Mammary epithelial cell (primary cell): ENCODE measurements at regions not wholly inside any gene's neighbourhood (a gene's known extent, or its start where the extent isn't known, plus 50 kb on each side); places are given as distances from the start of the nearest gene placed in this dataset.

Experiments used
- CTCF ChIP-seq, 2 donors: IDR thresholded peaks in 1 of 2; conservative IDR thresholded peaks in 1 of 2; 2 replicates each; pipeline ENCODE4 v1.5.1; 2011 to 2012; ENCODE audit warnings: inconsistent platforms in 2 of 2, low read length in 2 of 2, mild to moderate bottlenecking in 2 of 2, control low read depth in 1 of 2, low read depth in 1 of 2; ENCODE audit not compliant: insufficient read depth in 1 of 2; ENCODE audit errors: extremely low read depth in 1 of 2
- EZH2 ChIP-seq: IDR thresholded peaks from 2 replicates; pipeline ENCODE4 v1.6.1; 2012; ENCODE audit warnings: low read length, inconsistent platforms, borderline replicate concordance

GRCh38 chr5:73376618-73377170 is 71.9 kb downstream of the FOXD1 start:
- TF ChIP-seq CTCF (conservative IDR thresholded peaks at IDR 0.05 in 1 of 2, IDR thresholded peaks at IDR 0.05 in 1 of 2; ENCODE audit: extremely low read depth in 1 of 2, insufficient read depth in 1 of 2, low read depth in 1 of 2, low read length in 2 of 2) (no peak), EZH2 (no peak)
